Smooth muscle cell of the brain vasculature (primary cell): ENCODE measurements at regions not wholly inside any gene's neighbourhood (a gene's known extent, or its start where the extent isn't known, plus 50 kb on each side); places are given as distances from the start of the nearest gene placed in this dataset.

Experiments
- DNase-seq: peaks from one replicate; pipeline ENCODE4 v3.0.0-alpha.2; 2012; ENCODE audit warnings: low read depth, low spot score

GRCh38 chr4:123265443-123265842, 131.2 kb upstream of the SPRY1 start:
- DNase-seq = no peak

DNA sequence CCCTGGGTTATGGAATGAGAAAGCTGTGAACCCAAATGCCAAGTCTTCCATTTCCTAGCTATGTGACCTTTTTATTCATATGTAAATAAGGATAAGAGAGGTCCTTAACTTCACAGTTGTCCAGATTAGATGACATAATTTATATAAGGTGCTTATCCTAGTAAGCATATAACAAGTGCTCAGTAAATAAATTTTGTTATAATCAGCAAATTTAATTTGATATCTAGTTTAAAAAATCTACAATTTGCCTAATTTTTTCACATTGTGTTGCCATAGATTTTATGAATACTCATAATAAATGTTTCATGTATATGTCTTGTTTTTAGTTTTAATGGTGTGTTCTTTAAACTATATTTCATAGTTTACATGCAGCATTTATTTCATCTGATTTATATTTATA, 130.4 kb upstream of the SPRY1 start:
- no peak for DNase-seq

DNA sequence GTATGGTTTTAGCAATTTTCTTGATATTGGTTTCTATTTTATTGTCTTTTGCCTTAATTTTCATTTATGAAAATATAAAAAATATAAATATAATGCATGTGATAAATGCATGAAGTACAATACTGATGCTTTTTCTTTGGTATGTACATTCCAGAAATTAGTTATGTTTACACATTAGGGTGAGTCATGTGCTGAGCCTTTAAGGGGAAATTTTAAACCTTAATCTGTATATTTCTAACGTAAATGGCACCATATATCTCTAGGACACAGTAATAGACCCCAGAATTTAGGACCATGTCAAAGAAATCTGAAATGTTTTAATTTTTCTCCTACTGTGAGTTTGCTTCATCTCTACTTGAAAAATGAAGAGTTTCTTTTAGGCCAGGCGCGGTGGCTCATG, 117.8 kb upstream of the SPRY1 start:
- DNase-seq = no peak

DNA sequence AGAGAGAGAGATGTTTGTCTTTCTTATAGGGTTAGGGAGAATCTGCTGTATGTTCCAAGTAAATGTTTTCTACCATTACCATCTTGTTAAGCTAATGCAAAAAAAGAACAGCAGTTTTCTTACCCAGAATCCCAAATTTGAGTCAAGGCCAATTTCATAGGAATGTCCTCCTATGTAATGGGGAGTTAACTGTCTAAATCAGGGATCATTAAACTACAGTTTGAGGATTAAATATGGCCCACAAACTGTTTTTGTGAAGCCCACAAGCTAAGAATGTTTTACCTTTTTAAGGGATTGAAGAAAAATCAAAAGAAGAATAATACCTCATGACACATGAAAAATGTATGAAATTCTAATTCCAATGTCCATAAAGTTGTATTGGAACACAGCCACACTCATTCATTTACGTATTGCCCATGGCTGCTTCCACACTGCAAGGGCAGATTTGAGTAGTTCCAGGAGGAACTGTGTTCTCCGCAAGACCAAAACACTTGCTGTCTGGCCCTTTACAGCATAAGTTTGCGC, 113.2 kb upstream of the SPRY1 start:
- no peak for DNase-seq

GRCh38 chr4:123284168-123284567, 112.4 kb upstream of the SPRY1 start:
- no peak for DNase-seq

DNA sequence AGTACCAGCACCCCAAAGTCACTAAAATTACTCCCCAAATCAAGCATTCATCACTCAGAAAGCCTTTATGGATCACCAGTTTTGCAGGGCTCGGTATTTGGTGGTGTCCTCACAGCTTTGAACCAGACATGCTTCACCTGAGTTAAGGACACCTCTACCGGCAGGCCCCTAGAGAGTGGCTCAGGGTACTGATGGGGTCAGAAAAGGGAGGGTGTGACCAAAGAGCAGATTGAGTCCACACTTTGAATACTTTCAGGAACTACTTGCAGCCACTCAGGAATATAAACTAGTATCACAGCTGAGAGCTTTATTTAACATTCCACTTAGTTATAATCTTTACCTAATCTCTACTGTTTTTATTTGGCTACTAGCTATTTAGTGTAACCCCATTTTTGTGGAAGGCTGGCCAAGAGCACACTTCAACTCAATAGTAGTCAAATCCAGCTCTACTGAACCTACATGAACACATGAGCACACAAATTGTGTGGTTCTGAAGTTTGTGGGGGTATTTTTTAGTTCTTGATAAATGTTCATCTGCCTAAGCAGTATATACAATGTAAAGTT, 109.6 kb upstream of the SPRY1 start:
- DNase-seq = no peak

DNA sequence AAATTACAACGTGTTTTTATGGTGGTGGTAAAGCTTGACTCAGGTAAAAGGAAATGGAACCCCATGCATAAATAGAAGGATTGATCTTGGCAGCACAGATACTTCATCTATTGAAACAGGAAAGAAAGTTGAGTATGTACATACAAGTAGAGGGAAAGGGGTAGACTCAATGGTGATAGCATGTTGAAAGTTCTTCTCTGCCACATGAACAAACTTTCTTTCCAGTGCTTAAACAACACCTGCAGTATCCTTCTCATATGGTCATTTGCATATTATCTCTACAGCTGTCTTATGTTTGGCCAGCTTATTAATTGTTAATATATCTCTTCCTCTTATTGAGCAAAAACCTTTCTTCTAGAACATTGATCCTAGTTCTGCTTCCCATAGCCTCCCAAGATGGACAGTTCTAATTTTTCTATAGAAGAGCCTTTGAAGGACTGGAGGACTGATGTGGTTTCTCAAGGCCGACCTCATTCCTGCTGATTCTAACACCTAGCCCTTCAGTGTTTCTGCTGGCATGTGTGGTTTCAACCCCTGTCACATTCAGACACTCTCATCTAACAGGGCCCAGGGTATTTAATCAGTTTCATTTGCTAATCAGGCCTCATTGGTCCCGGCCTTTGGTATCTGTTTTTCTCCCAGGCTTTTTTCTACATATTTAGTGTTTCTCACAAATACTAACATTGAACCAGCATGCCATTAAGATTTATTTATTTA, 108.1 kb upstream of the SPRY1 start:
- DNase-seq = no peak

- DNase-seq = no peak
Observed at GRCh38 chr4:123291329-123291728, 105.3 kb upstream of the SPRY1 start.

GRCh38 chr4:123297836-123298235, 98.8 kb upstream of the SPRY1 start:
- no peak for DNase-seq

GRCh38 chr4:123298261-123298660, 98.3 kb upstream of the SPRY1 start:
- DNase-seq = no peak

DNA sequence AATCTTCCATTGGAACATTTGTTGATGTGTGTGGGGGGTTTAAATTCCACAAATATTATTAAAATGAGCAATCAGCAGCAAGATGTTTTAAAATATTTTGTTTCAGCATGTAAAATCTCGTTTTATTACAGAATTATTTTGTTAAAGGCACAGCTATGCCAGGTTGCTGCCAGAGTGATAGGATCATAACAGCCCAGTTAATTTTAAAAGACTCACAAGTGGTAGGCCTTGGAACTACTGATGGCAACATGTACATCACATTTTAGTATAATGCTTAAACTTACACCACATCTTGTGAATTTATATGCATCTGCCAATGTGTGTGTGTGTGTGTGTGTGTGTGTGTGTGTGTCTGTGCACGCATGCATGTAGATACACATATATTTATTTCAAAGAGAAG, 97.8 kb upstream of the SPRY1 start:
- DNase-seq = no peak

DNA sequence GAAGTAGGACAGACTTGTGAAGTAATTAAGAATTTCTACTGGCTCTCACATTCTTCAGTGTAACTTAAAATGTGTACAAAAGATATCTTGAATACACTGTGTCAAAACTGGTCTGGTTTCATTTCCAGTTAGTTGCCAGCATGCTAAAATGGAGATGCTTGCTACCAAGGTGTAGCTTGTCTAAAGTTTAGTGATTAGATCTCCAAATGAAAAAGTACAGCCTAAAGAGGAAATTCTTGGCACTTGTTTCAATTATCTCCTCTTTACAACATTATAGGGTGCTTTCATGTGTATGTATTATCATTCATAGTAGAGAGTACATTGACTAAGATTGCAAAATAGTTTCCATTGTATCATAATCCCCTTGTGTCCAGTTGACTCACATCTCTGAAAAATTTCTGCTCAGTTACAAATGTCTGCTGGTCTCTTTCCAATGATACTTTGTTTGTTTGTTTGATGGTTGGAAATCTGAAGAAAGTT, 97.3 kb upstream of the SPRY1 start:
- peak; percentile 41 for DNase-seq

DNA sequence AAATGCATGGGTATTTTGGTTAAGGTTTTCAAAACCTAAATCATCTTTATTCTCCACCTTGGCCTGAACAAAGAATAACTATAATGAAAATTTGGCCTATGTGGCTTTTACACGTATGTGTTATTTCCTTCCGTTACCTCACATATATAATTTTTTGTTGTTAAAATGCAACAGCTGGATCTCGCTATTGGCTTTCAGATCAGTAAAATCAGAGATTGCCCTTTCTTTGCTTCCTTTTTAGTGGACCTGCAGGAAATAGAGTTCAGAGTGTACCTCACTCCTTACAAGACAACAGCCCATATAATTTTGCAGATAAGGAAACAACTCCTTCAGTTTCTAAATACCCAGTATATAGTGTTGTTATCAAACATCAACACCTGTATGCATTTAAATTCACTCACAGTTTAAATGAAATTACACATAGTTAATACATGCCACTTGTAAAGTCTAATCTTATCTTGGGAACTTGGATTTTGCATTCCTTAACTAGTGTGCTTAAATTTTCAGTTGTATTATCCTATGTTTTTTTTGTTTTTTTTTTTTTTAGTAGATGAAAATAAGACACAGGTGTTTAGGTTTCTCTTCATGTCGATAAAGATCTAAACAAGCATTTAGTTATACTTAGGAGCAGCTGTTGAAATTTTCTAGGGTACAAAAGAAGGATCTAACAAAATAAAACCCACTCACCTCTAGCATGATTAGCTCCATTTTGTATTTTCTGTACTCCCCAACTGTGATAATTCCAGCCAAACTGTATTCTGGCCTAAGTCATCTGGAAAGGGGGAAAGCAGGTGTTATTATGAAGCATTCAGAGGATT, 96.2 kb upstream of the SPRY1 start:
- DNase-seq = no peak

- DNase-seq = no peak
Observed at GRCh38 chr4:123301923-123302322, 94.7 kb upstream of the SPRY1 start.

- DNase-seq = no peak
Observed at GRCh38 chr4:123304151-123304964, 92.2 kb upstream of the SPRY1 start.

- DNase-seq = no peak
Observed at GRCh38 chr4:123305736-123306135, 90.9 kb upstream of the SPRY1 start.

DNA sequence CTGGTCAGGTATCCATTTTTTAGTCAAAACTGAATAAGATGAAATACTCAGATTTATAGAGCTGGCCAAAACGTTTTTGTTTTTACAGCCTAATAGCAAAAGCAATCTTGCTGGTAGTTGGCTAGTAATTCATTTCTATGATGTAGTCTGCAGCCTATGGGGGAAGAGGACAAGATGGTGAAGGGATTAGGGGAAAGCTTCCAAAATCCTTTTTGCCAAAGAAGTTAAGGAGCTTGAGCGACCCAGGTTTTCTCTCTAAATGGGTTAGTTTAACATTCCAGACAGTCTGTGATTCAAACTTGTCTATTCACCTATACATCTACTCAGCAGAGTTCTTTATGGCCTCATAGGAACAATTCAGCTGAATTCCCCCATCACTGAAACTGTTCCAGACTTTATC, 89.8 kb upstream of the SPRY1 start:
- DNase-seq = no peak

DNA sequence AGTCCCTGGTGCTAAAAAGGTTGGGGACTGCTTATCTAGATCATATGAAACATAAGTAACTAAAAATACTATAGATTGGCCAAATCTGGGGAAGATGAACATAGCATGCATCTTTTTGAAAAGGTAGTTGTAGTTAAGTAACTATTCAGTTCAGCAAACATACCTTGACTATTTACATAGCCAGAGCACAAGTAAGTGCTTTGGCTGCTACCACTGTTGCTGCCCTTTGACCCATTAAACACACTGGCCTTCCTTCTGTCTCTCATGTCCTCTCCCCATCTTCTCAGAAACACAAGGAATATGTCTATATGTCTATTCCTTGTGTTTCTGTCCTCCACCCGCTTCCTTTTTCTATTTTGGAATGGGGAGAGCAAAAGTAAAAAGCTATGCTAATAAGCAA, 87.9 kb upstream of the SPRY1 start:
- no peak for DNase-seq

GRCh38 chr4:123312116-123312515, 84.5 kb upstream of the SPRY1 start:
- DNase-seq = no peak

- no peak for DNase-seq
Observed at GRCh38 chr4:123312951-123313592, 83.5 kb upstream of the SPRY1 start.

GRCh38 chr4:123315617-123316016, 81.0 kb upstream of the SPRY1 start:
- no peak for DNase-seq
